BE2C (cell line): ENCODE measurements at regions not wholly inside any gene's neighbourhood (a gene's known extent, or its start where the extent isn't known, plus 50 kb on each side); places are given as distances from the start of the nearest gene placed in this dataset.

Experiments used
- DNase-seq: peaks from one replicate; pipeline ENCODE4 v3.0.0-alpha.2; 2020
- H3K27me3 ChIP-seq: fragments of 250-450 bp; sonication (Bioruptor Pico); 2 replicates; pipeline ENCODE4 v1.5.1; 2020; ENCODE audit warnings: mild to moderate bottlenecking
- H3K36me3 ChIP-seq: fragments of 250-450 bp; sonication (Bioruptor Pico); 2 replicates; pipeline ENCODE4 v1.5.1; 2020; ENCODE audit warnings: mild to moderate bottlenecking
- H3K4me1 ChIP-seq: fragments of 250-450 bp; sonication (Bioruptor Pico); 2 replicates; pipeline ENCODE4 v1.5.1; 2020
- H3K4me3 ChIP-seq: 2 replicates; pipeline ENCODE4 v1.5.1; 2011; ENCODE audit warnings: low read depth, low read length
- H3K9me3 ChIP-seq: fragments of 250-450 bp; sonication (Bioruptor Pico); 2 replicates; pipeline ENCODE4 v1.5.1; 2020
- CTCF ChIP-seq: IDR thresholded peaks from 2 replicates; pipeline ENCODE4 v1.5.1; 2012; ENCODE audit warnings: mild to moderate bottlenecking, low read depth, low read length

- no peaks in the 10 kb centered on the region for H3K36me3 ChIP-seq
- H3K27me3 ChIP-seq, result no peaks in the 10 kb centered on the region
- H3K9me3 ChIP-seq, result no peaks in the 10 kb centered on the region
- H3K4me1 ChIP-seq, result no peaks in the 10 kb centered on the region
- no peak overlapping the region for H3K4me3 ChIP-seq
- TF ChIP-seq CTCF, result no peak
- no peak for DNase-seq
These were observed 279.5 kb upstream of the PKN2 start for GRCh38 chr1:88404582-88404981.

DNA sequence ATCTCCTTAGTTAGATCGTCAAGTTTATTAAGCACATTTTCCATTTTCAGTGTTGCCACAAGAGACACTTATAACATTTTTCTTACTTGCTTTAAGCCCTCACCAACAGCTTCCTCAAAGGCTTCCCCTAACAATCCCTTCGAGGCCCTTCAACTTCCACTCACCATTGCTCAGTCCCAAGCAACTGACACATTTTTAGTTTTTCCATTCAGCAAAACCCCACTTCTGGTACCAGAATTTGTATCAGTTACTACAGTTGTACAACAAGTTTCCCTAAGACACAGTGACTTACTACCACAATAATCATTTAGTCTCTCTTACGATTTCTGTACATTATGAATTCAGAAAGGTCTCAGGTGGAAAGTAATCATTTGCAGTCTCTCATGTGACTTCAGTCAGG lies 276.8 kb upstream of the PKN2 start:
- no peaks in the 10 kb centered on the region for H3K36me3 ChIP-seq
- H3K4me1 ChIP-seq, result no peaks in the 10 kb centered on the region
- H3K27me3 ChIP-seq, result no peaks in the 10 kb centered on the region
- no peak for TF ChIP-seq CTCF
- DNase-seq, result no peak
- H3K4me3 ChIP-seq, result no peak overlapping the region
- H3K9me3 ChIP-seq, result no peaks in the 10 kb centered on the region

DNA sequence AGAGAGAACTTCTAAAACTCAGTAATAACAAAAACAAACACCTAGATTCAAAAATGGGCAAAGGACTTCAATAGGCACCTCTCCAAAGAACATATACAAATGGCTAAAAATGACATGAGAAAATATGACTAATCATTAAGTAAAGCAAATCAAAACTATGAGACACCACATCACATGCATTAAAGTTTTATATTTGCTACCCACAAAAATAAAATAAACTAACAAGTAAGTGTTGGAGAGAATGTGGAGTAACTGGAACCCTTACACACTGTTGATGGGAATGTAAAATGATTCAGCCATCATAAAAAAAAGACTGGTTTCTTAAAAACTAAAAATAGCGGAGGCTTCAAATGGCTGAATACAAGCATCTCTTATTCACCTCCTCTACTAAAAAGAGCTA lies 262.1 kb upstream of the PKN2 start:
- no peaks in the 10 kb centered on the region for H3K4me1 ChIP-seq
- H3K36me3 ChIP-seq, result no peaks in the 10 kb centered on the region
- TF ChIP-seq CTCF, result no peak
- H3K4me3 ChIP-seq, result no peak overlapping the region
- no peaks in the 10 kb centered on the region for H3K27me3 ChIP-seq
- no peaks in the 10 kb centered on the region for H3K9me3 ChIP-seq
- DNase-seq, result no peak

GRCh38 chr1:88433556-88433955 lies 250.5 kb upstream of the PKN2 start:
- no peak for DNase-seq
- Histone ChIP-seq H3K36me3 (no peaks in the 10 kb centered on the region), H3K4me3 (no peak overlapping the region), H3K27me3 (no peaks in the 10 kb centered on the region), H3K9me3 (no peaks in the 10 kb centered on the region), H3K4me1 (no peaks in the 10 kb centered on the region)
- no peak for TF ChIP-seq CTCF

DNA sequence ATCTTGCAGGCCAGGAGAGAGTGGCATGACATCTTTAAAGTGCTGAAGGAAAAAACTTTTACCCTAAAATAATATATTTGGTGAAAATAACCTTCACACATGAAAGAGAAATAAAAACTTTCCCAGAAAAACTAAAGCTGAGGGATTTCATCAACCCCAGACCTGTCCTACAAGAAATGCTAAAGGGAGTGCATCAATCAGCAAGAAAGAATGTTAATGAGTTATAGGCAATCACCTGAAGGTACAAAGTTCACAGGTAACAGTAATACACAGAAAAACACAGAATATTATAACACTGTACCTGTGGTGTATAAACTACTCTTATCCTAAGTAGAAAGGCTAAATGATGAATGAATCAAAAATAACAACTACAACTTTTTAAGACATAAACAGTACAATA lies 249.2 kb upstream of the PKN2 start:
- no peaks in the 10 kb centered on the region for H3K9me3 ChIP-seq
- H3K4me1 ChIP-seq, result no peaks in the 10 kb centered on the region
- no peaks in the 10 kb centered on the region for H3K36me3 ChIP-seq
- H3K27me3 ChIP-seq, result no peaks in the 10 kb centered on the region
- H3K4me3 ChIP-seq, result no peak overlapping the region
- no peak for DNase-seq
- no peak for TF ChIP-seq CTCF

DNA sequence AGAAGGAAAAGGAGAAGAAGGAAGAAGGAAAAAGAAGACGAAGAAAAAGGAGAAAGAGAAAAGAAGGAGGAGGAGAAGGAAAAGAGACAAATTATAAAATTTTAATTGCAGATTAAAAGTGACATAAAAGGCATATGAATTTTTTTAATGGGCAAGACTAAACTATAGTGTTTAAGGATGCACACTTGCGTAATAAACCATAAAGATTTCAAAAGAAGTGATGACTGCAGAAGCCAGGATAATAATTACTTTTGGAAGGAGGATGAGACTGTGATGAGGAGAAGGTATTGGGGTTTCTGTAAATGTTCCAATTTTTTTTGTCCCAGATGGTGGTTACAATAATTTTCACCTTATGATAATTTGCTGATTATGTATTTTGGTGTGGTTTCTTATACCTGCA lies 243.1 kb upstream of the PKN2 start:
- Histone ChIP-seq H3K36me3 (no peaks in the 10 kb centered on the region), H3K9me3 (no peaks in the 10 kb centered on the region), H3K4me3 (no peak overlapping the region), H3K27me3 (no peaks in the 10 kb centered on the region), H3K4me1 (no peaks in the 10 kb centered on the region)
- TF ChIP-seq CTCF, result no peak
- DNase-seq, result no peak
